Liver (tissue), 8 donors: ENCODE measurements at regions not wholly inside any gene's neighbourhood (a gene's known extent, or its start where the extent isn't known, plus 50 kb on each side); places are given as distances from the start of the nearest gene placed in this dataset.

Experiments used
- DNase-seq: peaks from one replicate; pipeline ENCODE4 v3.0.0-alpha.2; 2017; ENCODE audit warnings: low spot score
- H3K27ac ChIP-seq, 2 donors: one replicate each; pipeline ENCODE4 v1.7.0; 2013; ENCODE audit warnings: inconsistent platforms in 2 of 2, low read length in 2 of 2, control low read depth in 1 of 2, low read depth in 1 of 2, mild to moderate bottlenecking in 1 of 2
- H3K27me3 ChIP-seq, 4 donors: one replicate each; pipeline versions ENCODE4 v1.6.1 to v1.7.0; 2013; ENCODE audit warnings: low read length in 3 of 4, inconsistent platforms in 1 of 4, mild to moderate bottlenecking in 1 of 4, moderate library complexity in 1 of 4; ENCODE audit not compliant: control insufficient read depth in 4 of 4, insufficient read depth in 4 of 4
- H3K36me3 ChIP-seq, 4 donors: one replicate each; pipeline versions ENCODE4 v1.6.1 to v1.7.0; 2013; ENCODE audit warnings: low read length in 3 of 4, mild to moderate bottlenecking in 3 of 4, low read depth in 1 of 4, moderate library complexity in 1 of 4; ENCODE audit not compliant: control insufficient read depth in 4 of 4, insufficient read depth in 3 of 4
- H3K4me1 ChIP-seq, 4 donors: one replicate each; pipeline versions ENCODE4 v1.6.1 to v1.7.0; 2013; ENCODE audit warnings: low read length in 3 of 4, mild to moderate bottlenecking in 3 of 4, moderate library complexity in 1 of 4; ENCODE audit not compliant: control insufficient read depth in 4 of 4, insufficient read depth in 4 of 4
- H3K4me3 ChIP-seq, 3 donors: one replicate each; pipeline versions ENCODE4 v1.6.1 to v1.7.0; 2013; ENCODE audit warnings: low read length in 3 of 3, control low read depth in 1 of 3, low read depth in 1 of 3, mild to moderate bottlenecking in 1 of 3
- H3K9ac ChIP-seq, 2 donors: one replicate each; pipeline ENCODE4 v1.7.0; 2013; ENCODE audit warnings: low read length in 2 of 2, mild to moderate bottlenecking in 2 of 2, moderate library complexity in 2 of 2, control low read depth in 1 of 2, low read depth in 1 of 2
- H3K9me3 ChIP-seq, 4 donors: one replicate each; pipeline versions ENCODE4 v1.6.1 to v1.7.0; 2013; ENCODE audit warnings: low read length in 3 of 4; ENCODE audit not compliant: control insufficient read depth in 4 of 4
- EGR1 ChIP-seq, 2 donors: IDR thresholded peaks; 2 replicates each; pipeline ENCODE4 v1.6.1; 2016 to 2018; ENCODE audit warnings: antibody characterized with exemption in 2 of 2, low read depth in 2 of 2
- FOXA1 ChIP-seq: IDR thresholded peaks from 2 replicates; pipeline ENCODE4 v1.6.1; 2016; ENCODE audit warnings: antibody characterized with exemption
- FOXA2 ChIP-seq: IDR thresholded peaks from 2 replicates; pipeline ENCODE4 v1.6.1; 2016; ENCODE audit warnings: antibody characterized with exemption
- GABPA ChIP-seq, 2 donors: IDR thresholded peaks in 1 of 2; conservative IDR thresholded peaks in 1 of 2; 2 replicates each; pipeline ENCODE4 v1.6.1; 2016; ENCODE audit warnings: antibody characterized with exemption in 2 of 2, mild to moderate bottlenecking in 1 of 2, moderate library complexity in 1 of 2
- HNF4A ChIP-seq, 2 donors: conservative IDR thresholded peaks; 2 replicates each; pipeline ENCODE4 v1.6.1; 2016; ENCODE audit warnings: antibody characterized with exemption in 2 of 2, mild to moderate bottlenecking in 2 of 2
- HNF4G ChIP-seq: IDR thresholded peaks from 2 replicates; pipeline ENCODE4 v1.6.1; 2016; ENCODE audit warnings: antibody characterized with exemption
- JUND ChIP-seq, 2 donors: IDR thresholded peaks; 2 replicates each; pipeline ENCODE4 v1.6.1; 2016; ENCODE audit warnings: antibody characterized with exemption in 2 of 2
- MAX ChIP-seq: IDR thresholded peaks from 2 replicates; pipeline ENCODE4 v1.6.1; 2016; ENCODE audit warnings: antibody characterized with exemption
- NR2F2 ChIP-seq: IDR thresholded peaks from 2 replicates; pipeline ENCODE4 v1.6.1; 2016; ENCODE audit warnings: antibody characterized with exemption
- RAD21 ChIP-seq, 2 donors: IDR thresholded peaks; 2 replicates each; pipeline ENCODE4 v1.6.1; 2016; ENCODE audit warnings: antibody characterized with exemption in 2 of 2, mild to moderate bottlenecking in 2 of 2
- RXRA ChIP-seq, 2 donors: IDR thresholded peaks; 2 replicates each; pipeline ENCODE4 v1.6.1; 2017 to 2018; ENCODE audit warnings: antibody characterized with exemption in 2 of 2, mild to moderate bottlenecking in 1 of 2
- SP1 ChIP-seq: IDR thresholded peaks from 2 replicates; pipeline ENCODE4 v1.6.1; 2018; ENCODE audit warnings: antibody characterized with exemption, mild to moderate bottlenecking
- TAF1 ChIP-seq: conservative IDR thresholded peaks from 2 replicates; pipeline ENCODE4 v1.6.1; 2016; ENCODE audit warnings: antibody characterized with exemption, mild to moderate bottlenecking
- YY1 ChIP-seq: IDR thresholded peaks from 2 replicates; pipeline ENCODE4 v1.6.1; 2016; ENCODE audit warnings: antibody characterized with exemption, mild to moderate bottlenecking
- ZBTB33 ChIP-seq: IDR thresholded peaks from 2 replicates; pipeline ENCODE4 v1.6.1; 2016; ENCODE audit warnings: antibody characterized with exemption
- WGBS: extraction: QIAGEN DNeasy Blood & Tissue Kit; methylation state at CpG from one replicate; pipeline ENCODE4 v1.1.7; 2013; 5-methylcytosine and 5-hydroxymethylcytosine counted together
- TF ChIP-seq, protein P1 (sequence below): IDR thresholded peaks from 2 replicates; pipeline ENCODE4 v1.6.1; 2016; ENCODE audit warnings: antibody characterized with exemption, mild to moderate bottlenecking
- TF ChIP-seq, protein P2 (sequence below): IDR thresholded peaks from 2 replicates; pipeline ENCODE4 v1.6.1; 2016; ENCODE audit warnings: antibody characterized with exemption
- TF ChIP-seq, protein P3 (sequence below): fragments of 150-350 bp; IDR thresholded peaks from 2 replicates; pipeline ENCODE4 v1.5.1; 2017; ENCODE audit warnings: improper control_type of control experiment, low read depth, low read length; ENCODE audit not compliant: missing input control
- donor health status: healthy.
- donor health status: healthy.
- donor health status: healthy.
- donor health status: healthy.
- donor health status: healthy.

DNA sequence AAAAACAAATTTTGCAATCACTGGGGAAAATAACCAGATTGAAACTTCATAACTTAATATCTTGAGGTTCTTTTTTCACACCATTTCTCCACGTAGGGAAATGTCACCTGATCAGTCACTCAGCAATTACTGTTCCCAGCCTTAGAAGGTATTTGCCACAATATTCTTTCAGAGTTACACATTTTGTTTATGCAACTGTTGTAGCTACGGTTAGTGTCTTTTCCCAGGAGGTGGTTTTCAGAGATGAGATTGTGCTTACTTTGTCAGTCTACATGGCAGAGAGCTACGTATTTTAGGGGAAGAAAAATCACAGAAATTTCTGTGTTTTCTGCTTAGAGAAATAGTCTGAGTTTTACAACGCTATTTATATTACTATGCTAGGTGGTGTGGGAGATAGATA, 792.8 kb upstream of the B3GALT2 start (continued):
- TF ChIP-seq, protein P1, sequence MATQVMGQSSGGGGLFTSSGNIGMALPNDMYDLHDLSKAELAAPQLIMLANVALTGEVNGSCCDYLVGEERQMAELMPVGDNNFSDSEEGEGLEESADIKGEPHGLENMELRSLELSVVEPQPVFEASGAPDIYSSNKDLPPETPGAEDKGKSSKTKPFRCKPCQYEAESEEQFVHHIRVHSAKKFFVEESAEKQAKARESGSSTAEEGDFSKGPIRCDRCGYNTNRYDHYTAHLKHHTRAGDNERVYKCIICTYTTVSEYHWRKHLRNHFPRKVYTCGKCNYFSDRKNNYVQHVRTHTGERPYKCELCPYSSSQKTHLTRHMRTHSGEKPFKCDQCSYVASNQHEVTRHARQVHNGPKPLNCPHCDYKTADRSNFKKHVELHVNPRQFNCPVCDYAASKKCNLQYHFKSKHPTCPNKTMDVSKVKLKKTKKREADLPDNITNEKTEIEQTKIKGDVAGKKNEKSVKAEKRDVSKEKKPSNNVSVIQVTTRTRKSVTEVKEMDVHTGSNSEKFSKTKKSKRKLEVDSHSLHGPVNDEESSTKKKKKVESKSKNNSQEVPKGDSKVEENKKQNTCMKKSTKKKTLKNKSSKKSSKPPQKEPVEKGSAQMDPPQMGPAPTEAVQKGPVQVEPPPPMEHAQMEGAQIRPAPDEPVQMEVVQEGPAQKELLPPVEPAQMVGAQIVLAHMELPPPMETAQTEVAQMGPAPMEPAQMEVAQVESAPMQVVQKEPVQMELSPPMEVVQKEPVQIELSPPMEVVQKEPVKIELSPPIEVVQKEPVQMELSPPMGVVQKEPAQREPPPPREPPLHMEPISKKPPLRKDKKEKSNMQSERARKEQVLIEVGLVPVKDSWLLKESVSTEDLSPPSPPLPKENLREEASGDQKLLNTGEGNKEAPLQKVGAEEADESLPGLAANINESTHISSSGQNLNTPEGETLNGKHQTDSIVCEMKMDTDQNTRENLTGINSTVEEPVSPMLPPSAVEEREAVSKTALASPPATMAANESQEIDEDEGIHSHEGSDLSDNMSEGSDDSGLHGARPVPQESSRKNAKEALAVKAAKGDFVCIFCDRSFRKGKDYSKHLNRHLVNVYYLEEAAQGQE, result no peak
- TF ChIP-seq HNF4G, result no peak
- TF ChIP-seq, protein P2, sequence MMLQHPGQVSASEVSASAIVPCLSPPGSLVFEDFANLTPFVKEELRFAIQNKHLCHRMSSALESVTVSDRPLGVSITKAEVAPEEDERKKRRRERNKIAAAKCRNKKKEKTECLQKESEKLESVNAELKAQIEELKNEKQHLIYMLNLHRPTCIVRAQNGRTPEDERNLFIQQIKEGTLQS, result no peak
- TF ChIP-seq HNF4A (conservative IDR thresholded peaks at IDR 0.05), result no peak
- no peak for TF ChIP-seq SP1
- no peak for TF ChIP-seq TAF1
- no peak for TF ChIP-seq JUND (IDR thresholded peaks at IDR 0.05)
- no peak for TF ChIP-seq FOXA1

DNA sequence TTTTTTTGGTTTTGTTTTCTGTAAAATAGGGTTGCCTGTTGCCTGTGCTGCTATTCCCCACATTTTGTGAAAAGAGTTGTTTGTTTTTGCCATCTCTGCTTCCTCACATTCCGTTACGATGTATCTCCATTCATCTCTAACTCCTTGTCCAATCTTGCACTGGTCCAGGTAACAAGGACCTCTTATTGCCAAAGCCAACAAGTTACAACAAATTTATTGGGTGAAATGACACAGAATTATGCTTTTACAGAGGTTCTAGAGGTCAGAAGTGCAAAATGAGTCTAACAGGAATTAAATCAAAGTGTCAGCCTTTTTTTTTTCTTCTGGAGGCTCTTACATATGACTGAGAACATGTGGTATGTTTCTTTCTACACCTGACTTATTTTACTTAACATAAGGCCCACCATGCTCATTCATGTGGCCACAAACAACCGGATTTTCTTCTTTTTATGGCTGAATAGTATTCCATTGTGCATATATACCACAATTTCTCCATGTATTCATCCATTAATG, 787.9 kb upstream of the B3GALT2 start:
- no peak overlapping the region for H3K4me3 ChIP-seq
- no peaks in the 10 kb centered on the region for H3K9me3 ChIP-seq
- no peak for DNase-seq
- no peaks in the 10 kb centered on the region for H3K4me1 ChIP-seq
- no peaks in the 10 kb centered on the region for H3K27me3 ChIP-seq
- no peaks in the 10 kb centered on the region for H3K36me3 ChIP-seq
- no peak overlapping the region for H3K27ac ChIP-seq
- no peak for TF ChIP-seq FOXA1
- TF ChIP-seq RAD21 (IDR thresholded peaks at IDR 0.05), result no peak
- TF ChIP-seq EGR1 (IDR thresholded peaks at IDR 0.05; ENCODE audit: low read depth in 2 of 2), result no peak
- no peak for TF ChIP-seq JUND (IDR thresholded peaks at IDR 0.05)
- no peak for TF ChIP-seq RXRA (IDR thresholded peaks at IDR 0.05)
- WGBS, result 77% methylated on average over 3 of the region's 3 CpGs
- H3K9ac ChIP-seq, result no peak overlapping the region

- WGBS, result 94% methylated on average over 3 of the region's 3 CpGs
- Histone ChIP-seq H3K27ac (no peak overlapping the region), H3K27me3 (no peaks in the 10 kb centered on the region), H3K4me3 (no peak overlapping the region), H3K9me3 (no peaks in the 10 kb centered on the region), H3K4me1 (no peaks in the 10 kb centered on the region), H3K9ac (no peak overlapping the region), H3K36me3 (no peaks in the 10 kb centered on the region)
- no peak for DNase-seq
- TF ChIP-seq RXRA (IDR thresholded peaks at IDR 0.05), result no peak
- TF ChIP-seq ZBTB33, result no peak
- no peak for TF ChIP-seq JUND (IDR thresholded peaks at IDR 0.05)
- no peak for TF ChIP-seq TAF1
- TF ChIP-seq, protein P1, result no peak
- no peak for TF ChIP-seq SP1
- TF ChIP-seq YY1, result no peak
- TF ChIP-seq, protein P3, sequence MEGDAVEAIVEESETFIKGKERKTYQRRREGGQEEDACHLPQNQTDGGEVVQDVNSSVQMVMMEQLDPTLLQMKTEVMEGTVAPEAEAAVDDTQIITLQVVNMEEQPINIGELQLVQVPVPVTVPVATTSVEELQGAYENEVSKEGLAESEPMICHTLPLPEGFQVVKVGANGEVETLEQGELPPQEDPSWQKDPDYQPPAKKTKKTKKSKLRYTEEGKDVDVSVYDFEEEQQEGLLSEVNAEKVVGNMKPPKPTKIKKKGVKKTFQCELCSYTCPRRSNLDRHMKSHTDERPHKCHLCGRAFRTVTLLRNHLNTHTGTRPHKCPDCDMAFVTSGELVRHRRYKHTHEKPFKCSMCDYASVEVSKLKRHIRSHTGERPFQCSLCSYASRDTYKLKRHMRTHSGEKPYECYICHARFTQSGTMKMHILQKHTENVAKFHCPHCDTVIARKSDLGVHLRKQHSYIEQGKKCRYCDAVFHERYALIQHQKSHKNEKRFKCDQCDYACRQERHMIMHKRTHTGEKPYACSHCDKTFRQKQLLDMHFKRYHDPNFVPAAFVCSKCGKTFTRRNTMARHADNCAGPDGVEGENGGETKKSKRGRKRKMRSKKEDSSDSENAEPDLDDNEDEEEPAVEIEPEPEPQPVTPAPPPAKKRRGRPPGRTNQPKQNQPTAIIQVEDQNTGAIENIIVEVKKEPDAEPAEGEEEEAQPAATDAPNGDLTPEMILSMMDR, result no peak
- no peak for TF ChIP-seq FOXA1
- no peak for TF ChIP-seq EGR1 (IDR thresholded peaks at IDR 0.05; ENCODE audit: low read depth in 2 of 2)
- TF ChIP-seq HNF4A (conservative IDR thresholded peaks at IDR 0.05), result no peak
- no peak for TF ChIP-seq RAD21 (IDR thresholded peaks at IDR 0.05)
- TF ChIP-seq HNF4G, result no peak
- TF ChIP-seq GABPA (IDR thresholded peaks at IDR 0.05 in 1 of 2, conservative IDR thresholded peaks at IDR 0.05 in 1 of 2), result no peak
- no peak for TF ChIP-seq FOXA2
- TF ChIP-seq NR2F2, result no peak
- no peak for TF ChIP-seq MAX
- TF ChIP-seq, protein P2, result no peak
Observed at GRCh38 chr1:193973428-193973827, 787.0 kb upstream of the B3GALT2 start.
